ENCODE measurements at regions not wholly inside any gene's neighbourhood (a gene's known extent, or its start where the extent isn't known, plus 50 kb on each side); places are given as distances from the start of the nearest gene placed in this dataset.
"Not testable (repeated sequence)": the region's sequence is repeated elsewhere in the genome, so short reads cannot be mapped to it uniquely, and the experiment has no call there.

DNA sequence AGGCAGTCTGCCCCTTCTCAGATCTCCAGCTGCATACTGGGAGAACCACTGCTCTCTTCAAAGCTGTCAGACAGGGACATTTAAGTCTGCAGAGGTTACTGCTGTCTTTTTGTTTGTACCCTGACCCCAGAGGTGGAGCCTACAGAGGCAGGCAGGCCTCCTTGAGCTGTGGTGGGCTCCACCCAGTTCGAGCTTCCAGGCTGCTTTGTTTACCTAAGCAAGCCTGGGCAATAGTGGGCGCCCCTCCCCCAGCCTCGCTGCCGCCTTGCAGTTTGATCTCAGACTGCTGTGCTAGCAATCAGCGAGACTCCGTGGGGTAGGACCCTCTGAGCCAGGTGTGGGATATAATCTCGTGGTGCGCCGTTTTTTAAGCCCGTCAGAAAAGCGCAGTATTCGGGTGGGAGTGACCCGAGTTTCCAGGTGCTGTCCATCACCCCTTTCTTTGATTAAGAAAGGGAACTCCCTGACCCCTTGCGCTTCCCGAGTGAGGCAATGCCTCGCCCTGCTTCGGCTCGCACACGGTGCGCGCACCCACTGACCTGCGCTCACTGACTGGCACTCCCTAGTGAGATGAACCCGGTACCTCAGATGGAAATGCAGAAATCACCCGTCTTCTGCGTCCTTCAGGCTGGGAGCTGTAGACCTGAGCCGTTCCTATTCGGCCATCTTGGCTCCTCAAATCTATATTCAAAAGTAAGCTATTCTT, 224.4 kb downstream of the ZNF326 start:
- not testable (repeated sequence) for TF ChIP-seq EZH2 (IDR thresholded peaks at IDR 0.05); POLR2AphosphoS5 (IDR thresholded peaks at IDR 0.05; ENCODE audit: low read depth, low read length); EZH2phosphoT487 (IDR thresholded peaks at IDR 0.05; ENCODE audit: borderline replicate concordance); CEBPB (IDR thresholded peaks at IDR 0.05; ENCODE audit: low read depth)
- TF ChIP-seq, protein P1, sequence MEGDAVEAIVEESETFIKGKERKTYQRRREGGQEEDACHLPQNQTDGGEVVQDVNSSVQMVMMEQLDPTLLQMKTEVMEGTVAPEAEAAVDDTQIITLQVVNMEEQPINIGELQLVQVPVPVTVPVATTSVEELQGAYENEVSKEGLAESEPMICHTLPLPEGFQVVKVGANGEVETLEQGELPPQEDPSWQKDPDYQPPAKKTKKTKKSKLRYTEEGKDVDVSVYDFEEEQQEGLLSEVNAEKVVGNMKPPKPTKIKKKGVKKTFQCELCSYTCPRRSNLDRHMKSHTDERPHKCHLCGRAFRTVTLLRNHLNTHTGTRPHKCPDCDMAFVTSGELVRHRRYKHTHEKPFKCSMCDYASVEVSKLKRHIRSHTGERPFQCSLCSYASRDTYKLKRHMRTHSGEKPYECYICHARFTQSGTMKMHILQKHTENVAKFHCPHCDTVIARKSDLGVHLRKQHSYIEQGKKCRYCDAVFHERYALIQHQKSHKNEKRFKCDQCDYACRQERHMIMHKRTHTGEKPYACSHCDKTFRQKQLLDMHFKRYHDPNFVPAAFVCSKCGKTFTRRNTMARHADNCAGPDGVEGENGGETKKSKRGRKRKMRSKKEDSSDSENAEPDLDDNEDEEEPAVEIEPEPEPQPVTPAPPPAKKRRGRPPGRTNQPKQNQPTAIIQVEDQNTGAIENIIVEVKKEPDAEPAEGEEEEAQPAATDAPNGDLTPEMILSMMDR (IDR thresholded peaks at IDR 0.05 in 2 of 3, conservative IDR thresholded peaks at IDR 0.05 in 1 of 3; ENCODE audit: borderline replicate concordance in 1 of 3, insufficient read depth in 1 of 3, low read depth in 2 of 3, low read length in 2 of 3), result not testable (repeated sequence)
- TF ChIP-seq, protein P2, sequence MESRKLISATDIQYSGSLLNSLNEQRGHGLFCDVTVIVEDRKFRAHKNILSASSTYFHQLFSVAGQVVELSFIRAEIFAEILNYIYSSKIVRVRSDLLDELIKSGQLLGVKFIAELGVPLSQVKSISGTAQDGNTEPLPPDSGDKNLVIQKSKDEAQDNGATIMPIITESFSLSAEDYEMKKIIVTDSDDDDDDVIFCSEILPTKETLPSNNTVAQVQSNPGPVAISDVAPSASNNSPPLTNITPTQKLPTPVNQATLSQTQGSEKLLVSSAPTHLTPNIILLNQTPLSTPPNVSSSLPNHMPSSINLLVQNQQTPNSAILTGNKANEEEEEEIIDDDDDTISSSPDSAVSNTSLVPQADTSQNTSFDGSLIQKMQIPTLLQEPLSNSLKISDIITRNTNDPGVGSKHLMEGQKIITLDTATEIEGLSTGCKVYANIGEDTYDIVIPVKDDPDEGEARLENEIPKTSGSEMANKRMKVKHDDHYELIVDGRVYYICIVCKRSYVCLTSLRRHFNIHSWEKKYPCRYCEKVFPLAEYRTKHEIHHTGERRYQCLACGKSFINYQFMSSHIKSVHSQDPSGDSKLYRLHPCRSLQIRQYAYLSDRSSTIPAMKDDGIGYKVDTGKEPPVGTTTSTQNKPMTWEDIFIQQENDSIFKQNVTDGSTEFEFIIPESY (IDR thresholded peaks at IDR 0.05; ENCODE audit: extremely low read depth, insufficient replicate concordance, low read length), result not testable (repeated sequence)
